ENCODE measurements at regions not wholly inside any gene's neighbourhood (a gene's known extent, or its start where the extent isn't known, plus 50 kb on each side); places are given as distances from the start of the nearest gene placed in this dataset.

- no peak for DNase-seq (ENCODE audit: low read depth in 2 of 2)
These were observed 482.8 kb downstream of the TBC1D22A start for GRCh38 chr22:47245286-47245685.

GRCh38 chr22:47240116-47240515 lies 477.7 kb downstream of the TBC1D22A start:
- DNase-seq (ENCODE audit: low read depth in 2 of 2) = no peak

DNA sequence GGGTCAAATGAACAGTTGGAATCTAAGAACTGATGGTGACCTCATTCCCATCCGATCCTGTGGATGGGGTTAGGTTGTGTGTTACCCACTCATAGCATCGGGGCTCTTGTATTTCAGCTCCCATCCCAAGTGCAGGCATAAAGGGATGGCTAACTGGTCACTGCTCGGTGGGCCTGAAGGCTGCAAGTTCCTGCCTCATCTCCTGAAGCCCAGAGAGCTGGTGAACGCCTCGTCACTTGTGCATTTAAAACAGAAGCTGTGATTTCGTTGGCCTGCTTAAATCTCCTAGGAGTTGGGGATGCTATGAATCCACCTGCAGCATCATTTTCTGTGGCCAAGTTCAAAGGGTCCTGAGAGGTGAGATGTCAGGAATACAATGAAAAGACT lies 477.0 kb downstream of the TBC1D22A start:
- DNase-seq (ENCODE audit: low read depth in 2 of 2) = no peak

DNA sequence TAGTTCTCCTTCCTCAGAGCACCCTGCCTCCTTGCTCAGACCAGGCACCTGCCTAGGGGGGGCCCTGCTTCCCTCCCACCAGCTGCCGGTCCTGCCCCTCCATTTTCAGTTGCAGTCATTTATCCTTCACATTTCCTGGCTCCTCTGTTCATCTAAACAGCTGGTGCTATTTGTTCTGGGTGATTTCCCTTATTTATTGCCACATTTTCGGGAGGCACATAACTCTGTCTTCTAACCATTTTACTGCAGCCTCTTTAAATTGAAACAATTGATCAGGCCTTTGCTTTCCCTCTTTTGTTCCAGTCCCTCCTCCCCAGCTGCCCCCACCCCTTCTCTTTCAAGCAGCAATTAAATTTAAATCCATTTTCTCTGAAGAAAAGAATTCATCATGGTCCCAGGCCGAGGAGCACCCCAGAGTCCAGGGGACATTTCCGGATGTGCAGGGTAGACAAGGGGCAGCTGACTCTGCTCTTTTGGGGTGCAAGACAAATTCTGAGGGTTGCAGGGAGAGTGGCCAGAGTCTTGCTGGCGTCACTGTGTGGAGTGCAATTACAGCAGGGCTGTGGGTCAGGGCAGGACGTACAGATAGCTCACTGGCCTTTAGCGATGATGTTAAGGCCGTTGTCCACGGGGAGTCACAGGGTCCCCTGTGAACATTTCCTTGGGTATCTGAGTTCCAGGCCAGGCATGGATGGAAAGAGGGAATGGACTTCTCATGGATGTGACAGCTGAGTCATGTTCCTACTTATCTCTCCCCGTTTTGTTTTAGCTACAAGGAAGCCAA lies 476.4 kb downstream of the TBC1D22A start:
- DNase-seq (ENCODE audit: low read depth in 2 of 2) = no peak

DNA sequence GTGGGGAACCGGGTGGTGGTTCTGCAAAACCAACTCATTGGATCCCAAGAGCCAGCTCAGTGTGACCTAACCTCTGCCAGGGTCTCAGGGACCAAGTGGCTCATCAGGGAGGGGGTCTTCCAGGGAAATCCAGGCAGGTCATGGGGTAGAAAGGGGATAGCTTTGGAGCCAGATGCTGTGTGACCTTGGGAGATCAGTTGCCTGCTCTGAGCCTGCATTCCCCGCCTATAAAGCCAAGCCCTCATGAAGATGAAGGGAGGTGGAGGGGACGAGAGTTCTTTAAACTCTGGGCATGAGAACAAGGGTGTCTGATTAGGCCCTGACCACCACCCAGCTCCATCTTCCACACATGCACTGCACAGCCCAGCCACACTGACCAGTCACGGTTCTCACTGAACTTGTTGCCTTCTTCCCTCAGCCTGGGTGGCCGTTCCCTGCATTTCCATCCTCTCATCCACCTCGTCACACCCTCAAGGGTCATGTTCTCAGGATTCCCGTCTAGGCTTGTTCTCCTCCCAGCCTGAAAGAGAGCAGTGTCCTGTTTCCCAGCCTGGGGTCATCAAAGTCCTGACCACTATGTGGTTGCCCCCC lies 475.5 kb downstream of the TBC1D22A start:
- no peak for DNase-seq (ENCODE audit: low read depth in 2 of 2)

DNA sequence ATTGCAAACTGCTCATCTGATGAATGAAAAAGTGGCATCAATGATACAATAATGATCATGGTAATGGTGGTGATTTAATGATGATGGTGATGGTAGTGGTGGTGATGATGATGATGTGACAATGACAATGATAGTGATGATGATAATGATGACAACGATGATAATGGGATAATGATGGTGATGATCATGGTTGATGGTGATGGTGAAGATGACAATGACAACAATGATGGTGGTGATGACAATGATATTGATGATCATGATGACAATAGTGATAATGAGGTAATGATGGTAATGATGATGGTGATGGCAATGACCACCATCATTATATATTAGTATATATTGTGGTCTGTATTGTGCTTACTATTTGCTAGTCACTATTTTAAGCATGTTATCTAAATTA lies 474.3 kb downstream of the TBC1D22A start:
- DNase-seq (ENCODE audit: low read depth in 2 of 2) = no peak

DNA sequence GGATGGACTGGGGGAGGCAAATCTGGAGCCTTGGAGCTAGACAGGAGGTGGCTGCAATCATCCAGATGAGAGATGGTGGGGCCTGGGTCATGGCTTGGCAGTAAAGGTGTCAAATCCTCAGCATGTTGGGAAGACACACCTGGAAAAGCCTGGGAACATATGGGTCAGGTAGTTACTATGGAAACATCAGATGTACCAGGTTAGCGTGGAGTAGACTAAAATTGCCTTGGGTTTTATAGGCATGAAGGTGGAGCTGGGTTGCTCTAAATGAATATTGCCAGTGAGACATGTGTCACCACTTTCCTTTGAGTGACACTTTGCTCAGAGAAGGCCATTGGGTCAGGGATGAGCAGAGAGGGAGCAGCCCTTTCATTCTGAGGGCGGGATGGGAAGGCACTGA lies 473.7 kb downstream of the TBC1D22A start:
- DNase-seq (ENCODE audit: low read depth in 2 of 2) = no peak

DNA sequence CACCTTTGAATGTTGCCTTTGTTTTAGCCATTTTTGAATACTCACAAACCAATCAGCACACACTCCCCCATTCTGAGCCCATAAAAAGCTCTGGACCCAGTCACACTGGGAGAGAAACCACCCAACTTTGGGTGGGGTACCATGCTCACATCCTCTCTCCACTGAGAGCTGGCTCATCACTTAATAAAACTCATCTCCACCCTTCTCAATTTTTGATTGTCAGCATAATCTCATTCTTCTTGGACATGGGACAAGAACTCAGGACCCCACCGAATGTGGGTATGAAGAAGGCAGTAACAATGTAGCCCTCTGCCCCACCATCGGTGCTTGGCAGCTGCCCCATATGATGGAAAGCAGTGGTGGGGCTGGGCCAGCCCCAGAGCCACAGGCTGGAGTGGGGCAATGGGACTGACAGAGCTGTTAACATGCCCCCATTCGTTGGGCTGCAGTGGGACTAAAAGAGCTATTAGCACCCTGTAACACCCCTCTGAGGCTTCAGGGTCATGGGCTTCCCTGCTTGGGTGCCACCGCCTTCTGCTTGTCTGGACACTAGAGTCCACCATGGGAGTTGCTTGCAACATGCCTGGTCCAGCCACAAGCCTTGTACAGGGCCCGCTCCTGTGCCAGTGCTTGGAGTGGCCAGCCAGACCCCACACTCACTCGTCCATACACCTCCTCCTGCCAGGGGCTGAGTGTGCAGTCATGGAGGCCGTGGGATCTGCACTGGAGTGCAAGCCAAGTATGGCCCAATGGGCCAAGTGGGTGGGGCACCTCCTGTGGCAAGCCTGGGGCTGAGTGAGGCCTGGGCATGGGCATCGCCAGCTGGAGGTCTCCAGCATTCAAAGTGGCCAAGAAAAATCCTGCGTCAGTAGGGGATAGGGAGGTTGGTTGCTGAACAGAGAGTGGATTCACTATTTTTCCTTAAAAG lies 471.1 kb downstream of the TBC1D22A start:
- DNase-seq (ENCODE audit: low read depth in 2 of 2) = no peak

DNA sequence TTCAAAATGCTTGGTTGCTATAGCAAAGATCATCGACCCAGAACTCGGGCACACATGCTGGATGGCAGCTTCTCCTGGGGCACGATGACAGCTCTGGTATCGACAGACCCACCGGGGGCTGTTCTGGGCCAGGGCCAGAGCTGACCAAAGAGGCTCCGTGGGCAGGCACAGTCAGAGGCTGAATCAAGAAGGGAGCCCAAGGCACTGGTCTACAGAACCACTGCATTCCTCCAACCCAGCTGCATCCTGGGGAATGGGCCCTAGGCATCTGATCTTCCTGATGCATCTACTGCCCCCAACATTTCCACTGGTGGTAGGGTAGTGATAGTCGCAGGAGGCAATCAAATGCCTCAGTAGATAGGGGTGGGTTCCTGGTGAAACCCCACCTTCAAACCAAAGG lies 470.3 kb downstream of the TBC1D22A start:
- no peak for DNase-seq (ENCODE audit: low read depth in 2 of 2)

DNA sequence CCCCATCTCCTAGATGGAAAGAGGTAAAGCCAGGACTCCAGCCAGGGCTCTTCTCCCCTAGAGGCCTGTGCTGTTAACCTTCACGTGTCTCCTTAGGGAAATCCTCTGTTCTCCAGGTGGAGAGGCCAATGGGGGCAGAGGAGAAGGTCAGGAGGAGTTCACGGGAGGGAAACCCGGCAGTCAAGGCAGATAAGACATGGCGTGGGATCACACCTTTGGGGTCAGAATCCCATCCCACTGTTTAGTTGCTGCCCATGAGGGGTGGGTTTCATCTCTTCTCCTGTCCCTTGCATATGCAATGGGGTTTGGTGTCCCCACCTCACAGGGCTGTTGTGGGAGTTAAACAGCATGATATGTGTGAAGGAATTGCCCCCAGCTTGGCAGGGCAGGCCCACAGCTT lies 469.7 kb downstream of the TBC1D22A start:
- no peak for DNase-seq (ENCODE audit: low read depth in 2 of 2)

DNA sequence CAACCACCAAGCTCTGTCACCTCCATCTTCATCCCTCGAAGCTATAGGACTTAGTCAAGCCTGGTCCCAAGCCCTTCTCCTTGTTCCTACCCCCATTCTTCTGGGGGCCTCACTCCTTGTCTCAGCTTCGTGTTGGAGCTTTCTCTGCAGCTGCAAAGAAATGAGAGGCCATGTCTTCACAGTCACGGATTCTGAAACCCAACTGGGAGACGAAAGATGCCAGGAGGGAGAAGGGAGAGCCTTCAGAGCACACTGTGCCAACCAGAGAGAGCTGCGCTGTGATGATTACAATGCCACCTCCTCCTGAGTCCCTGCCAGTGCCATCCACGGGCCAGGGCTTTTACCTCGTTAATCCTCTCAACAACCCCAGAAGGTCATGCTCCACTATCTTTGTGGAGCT lies 469.3 kb downstream of the TBC1D22A start:
- DNase-seq (ENCODE audit: low read depth in 2 of 2) = no peak

DNA sequence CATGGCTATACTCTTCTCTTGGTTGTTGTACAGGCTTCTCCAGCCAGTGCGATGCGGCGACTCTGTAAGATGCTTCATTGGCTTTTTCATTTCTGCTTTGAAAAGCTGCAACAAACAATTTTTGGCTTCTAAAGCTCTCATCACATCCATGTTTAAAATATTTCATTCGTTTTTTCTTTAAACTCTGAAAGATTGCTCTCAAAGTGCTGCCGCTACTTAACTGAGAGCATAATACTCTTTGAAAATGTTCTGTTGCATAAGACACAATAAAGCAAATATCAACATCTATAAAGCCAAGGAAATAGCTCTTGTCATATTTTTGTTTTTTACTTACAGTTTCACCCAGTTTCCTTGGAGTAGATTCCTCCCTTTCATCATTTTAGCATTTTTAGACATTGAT lies 468.3 kb downstream of the TBC1D22A start:
- no peak for DNase-seq (ENCODE audit: low read depth in 2 of 2)

- no peak for DNase-seq (ENCODE audit: low read depth in 2 of 2)
These were observed 467.8 kb downstream of the TBC1D22A start for GRCh38 chr22:47230251-47230650.

- DNase-seq (ENCODE audit: low read depth in 2 of 2) = no peak
These were observed 466.3 kb downstream of the TBC1D22A start for GRCh38 chr22:47228767-47229166.

- no peak for DNase-seq (ENCODE audit: low read depth in 2 of 2)
These were observed 463.6 kb downstream of the TBC1D22A start for GRCh38 chr22:47225931-47226633.

- DNase-seq (ENCODE audit: low read depth in 2 of 2) = no peak
These were observed 462.9 kb downstream of the TBC1D22A start for GRCh38 chr22:47225080-47225930.
